Gastroesophageal sphincter (tissue), 3 donors: ENCODE measurements at regions not wholly inside any gene's neighbourhood (a gene's known extent, or its start where the extent isn't known, plus 50 kb on each side); places are given as distances from the start of the nearest gene placed in this dataset.

ENCODE experiments used
- POLR2AphosphoS5 ChIP-seq: sonication (generic); formaldehyde crosslinking; IDR thresholded peaks from one replicate; pipeline ENCODE4 v1.6.1; 2017; ENCODE audit warnings: antibody characterized with exemption
- TF ChIP-seq, protein P1 (sequence below), 4 experiments: fragments of 200-600 bp in 2 of 4; fragments of 450-650 bp in 2 of 4; sonication (generic) in 1 of 4; IDR thresholded peaks; one replicate each; pipeline ENCODE4 v1.5.1; 2017 to 2019; ENCODE audit warnings: antibody characterized with exemption in 4 of 4, mild to moderate bottlenecking in 2 of 4, moderate library complexity in 2 of 4

DNA sequence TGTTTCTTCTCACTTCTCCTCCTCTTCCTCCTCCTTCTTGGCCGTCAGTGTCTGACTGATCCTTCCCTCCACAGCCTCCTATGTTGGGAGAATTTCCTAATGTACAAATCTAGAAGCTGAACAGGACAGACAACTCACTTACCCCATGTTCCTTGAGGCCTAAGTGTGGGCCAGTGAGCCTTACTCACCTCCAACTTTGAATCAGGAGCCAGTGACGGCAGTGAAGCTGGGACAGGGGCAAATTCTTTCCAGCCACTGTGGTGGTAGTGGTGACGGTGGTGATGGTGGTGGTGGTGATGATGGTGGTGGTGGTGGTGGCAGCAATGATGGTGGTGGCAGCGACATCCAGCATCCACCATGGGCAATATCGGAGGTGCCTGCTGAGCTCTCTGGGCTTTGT, 166.3 kb downstream of the FAM43A start:
- no peak for TF ChIP-seq POLR2AphosphoS5
- TF ChIP-seq, protein P1, sequence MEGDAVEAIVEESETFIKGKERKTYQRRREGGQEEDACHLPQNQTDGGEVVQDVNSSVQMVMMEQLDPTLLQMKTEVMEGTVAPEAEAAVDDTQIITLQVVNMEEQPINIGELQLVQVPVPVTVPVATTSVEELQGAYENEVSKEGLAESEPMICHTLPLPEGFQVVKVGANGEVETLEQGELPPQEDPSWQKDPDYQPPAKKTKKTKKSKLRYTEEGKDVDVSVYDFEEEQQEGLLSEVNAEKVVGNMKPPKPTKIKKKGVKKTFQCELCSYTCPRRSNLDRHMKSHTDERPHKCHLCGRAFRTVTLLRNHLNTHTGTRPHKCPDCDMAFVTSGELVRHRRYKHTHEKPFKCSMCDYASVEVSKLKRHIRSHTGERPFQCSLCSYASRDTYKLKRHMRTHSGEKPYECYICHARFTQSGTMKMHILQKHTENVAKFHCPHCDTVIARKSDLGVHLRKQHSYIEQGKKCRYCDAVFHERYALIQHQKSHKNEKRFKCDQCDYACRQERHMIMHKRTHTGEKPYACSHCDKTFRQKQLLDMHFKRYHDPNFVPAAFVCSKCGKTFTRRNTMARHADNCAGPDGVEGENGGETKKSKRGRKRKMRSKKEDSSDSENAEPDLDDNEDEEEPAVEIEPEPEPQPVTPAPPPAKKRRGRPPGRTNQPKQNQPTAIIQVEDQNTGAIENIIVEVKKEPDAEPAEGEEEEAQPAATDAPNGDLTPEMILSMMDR (IDR thresholded peaks at IDR 0.05): no peak
